LNCaP clone FGC (cell line): ENCODE measurements at regions not wholly inside any gene's neighbourhood (a gene's known extent, or its start where the extent isn't known, plus 50 kb on each side); places are given as distances from the start of the nearest gene placed in this dataset.

Experiments used
- DNase-seq: peaks from one replicate; pipeline ENCODE4 v3.0.0-alpha.2; 2011; ENCODE audit warnings: low read depth
- H3K4me3 ChIP-seq: 2 replicates; pipeline ENCODE4 v1.5.1; 2011; ENCODE audit warnings: mild to moderate bottlenecking, low read depth, low read length, control low read depth
- TF ChIP-seq, protein P1 (sequence below): IDR thresholded peaks from 2 replicates; pipeline ENCODE4 v1.5.1; 2012; ENCODE audit warnings: mild to moderate bottlenecking; ENCODE audit not compliant: control insufficient read depth, insufficient read depth; ENCODE audit errors: extremely low read depth

DNA sequence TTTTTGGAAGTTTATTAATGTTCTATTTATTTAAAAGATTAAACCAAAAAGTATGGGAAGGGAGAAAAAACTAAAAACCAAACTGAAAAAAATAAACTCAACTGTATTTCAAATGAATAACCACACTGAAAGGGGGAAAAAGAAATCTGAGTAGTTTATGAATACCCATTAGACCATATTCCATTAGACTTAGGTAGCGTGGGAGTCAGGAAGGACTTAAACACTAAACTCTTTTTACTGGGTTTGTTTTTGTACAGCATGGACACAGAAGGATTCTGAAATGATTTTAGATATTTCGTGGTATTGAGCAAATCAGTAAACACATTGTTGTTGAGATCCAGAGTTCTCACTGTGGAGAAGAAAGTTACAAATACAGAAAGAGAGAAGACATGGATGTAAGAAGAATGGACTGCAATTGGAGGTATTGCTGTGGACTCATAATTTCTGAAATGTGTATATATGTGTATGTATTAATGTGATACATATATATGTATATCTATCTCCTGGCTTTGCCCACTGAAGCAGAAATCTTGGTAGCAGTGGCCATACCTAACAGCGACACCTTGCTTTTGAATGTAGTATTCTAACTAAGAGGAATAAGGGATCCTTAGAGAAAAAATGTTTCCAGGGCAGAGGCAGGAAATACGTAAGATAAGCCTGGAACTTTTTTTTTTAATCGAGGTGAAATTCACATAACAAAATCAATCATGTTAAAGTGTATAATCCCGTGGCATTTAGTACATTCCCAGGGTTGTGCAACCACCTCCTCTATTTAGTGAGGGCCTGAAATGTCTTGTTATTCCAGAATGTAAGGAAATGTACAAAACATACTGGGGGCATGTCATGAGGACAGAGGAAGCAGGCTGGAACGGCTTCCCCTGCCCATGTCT lies 228.8 kb downstream of the SMARCA2 start:
- DNase-seq, result no peak
- TF ChIP-seq, protein P1, sequence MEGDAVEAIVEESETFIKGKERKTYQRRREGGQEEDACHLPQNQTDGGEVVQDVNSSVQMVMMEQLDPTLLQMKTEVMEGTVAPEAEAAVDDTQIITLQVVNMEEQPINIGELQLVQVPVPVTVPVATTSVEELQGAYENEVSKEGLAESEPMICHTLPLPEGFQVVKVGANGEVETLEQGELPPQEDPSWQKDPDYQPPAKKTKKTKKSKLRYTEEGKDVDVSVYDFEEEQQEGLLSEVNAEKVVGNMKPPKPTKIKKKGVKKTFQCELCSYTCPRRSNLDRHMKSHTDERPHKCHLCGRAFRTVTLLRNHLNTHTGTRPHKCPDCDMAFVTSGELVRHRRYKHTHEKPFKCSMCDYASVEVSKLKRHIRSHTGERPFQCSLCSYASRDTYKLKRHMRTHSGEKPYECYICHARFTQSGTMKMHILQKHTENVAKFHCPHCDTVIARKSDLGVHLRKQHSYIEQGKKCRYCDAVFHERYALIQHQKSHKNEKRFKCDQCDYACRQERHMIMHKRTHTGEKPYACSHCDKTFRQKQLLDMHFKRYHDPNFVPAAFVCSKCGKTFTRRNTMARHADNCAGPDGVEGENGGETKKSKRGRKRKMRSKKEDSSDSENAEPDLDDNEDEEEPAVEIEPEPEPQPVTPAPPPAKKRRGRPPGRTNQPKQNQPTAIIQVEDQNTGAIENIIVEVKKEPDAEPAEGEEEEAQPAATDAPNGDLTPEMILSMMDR, result no peak
- no peak overlapping the region for H3K4me3 ChIP-seq

DNA sequence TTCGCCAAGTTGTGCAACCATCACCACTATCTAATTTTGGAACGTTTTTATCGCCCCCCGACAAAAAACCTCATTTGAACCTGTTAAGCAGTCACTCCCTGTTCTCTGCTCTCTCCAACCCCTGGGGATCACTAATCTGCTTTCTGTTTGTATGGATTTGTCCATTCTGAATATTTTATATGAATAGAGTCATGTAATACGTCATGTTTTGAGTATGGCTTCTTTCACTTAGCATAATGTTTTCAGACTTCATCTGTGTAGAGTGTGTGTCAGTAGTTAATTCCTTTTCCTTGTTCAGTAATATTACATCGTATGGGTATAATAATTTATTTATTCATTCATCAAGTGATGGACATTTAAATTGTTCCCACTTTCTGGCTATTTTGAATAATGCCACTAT lies 232.2 kb downstream of the SMARCA2 start:
- no peak for DNase-seq
- no peak overlapping the region for H3K4me3 ChIP-seq
- TF ChIP-seq, protein P1, result no peak

DNA sequence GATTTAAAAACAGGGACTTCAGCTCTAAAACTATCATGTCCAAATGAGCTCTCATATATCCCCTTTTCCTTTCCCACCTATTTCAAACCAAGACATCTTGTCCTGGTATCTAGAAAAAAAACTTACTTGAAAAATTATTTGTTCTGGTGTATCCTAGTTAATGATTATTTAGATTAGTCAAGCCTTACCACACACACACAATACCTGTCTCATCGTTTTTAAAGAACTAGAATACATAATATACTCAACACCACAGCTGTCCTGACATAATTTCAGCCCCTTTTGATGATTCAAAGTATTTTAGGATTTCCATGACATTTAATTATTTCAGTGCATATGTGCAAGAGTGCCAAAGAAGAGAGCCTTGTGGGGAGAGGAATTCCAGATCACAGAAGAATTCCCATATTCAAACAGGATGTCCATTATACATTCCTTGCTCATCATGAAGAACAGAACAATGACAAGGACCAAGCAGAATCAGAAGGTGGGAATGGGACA lies 233.7 kb downstream of the SMARCA2 start:
- DNase-seq, result no peak
- TF ChIP-seq, protein P1, result no peak

DNA sequence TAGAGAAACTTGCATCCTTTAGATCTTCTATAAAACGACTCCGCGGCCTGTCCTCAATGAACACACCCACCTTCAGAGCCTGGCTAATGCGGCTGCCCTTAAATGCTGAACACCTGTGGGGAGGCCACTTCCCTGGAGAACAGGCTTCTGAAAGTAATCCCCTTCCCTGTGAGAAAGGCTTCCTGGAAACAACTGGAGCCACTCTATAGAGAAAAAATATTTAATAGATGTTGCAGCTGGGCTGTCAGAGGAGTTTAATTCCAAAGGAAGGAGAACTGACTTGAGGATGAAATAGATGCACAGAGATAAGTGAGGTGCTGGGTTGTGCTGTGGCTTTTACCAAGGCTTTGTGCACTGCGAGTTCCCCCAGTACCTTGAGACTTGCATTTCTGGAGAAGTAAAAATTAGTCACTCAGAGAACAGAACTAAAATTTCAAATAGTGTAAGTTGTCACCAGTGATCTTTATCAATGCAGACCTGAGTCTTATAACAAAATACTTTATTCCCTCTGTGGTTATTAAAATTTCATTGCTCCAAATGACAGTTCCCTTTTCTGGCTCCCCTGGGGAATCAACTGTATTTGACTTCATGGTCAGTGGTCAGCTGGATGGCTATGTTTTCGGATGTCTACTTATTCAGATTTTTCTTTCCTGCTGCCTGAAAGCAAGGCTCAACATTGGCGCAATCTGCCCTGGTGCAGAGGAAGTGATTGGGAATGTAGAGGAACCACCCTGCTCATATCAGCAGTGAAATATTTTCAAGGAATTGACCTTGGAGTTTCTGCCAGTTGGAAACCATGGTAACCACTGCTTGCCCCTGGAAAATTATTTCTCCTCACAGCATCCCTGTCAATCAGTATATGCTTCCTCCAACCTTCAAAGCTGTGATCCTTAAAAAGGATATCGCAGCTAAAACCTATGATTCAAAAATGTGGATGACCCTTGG lies 238.8 kb downstream of the SMARCA2 start:
- TF ChIP-seq, protein P1, result no peak
- DNase-seq, result no peak

More for the DNA sequence above, 233.7 kb downstream of the SMARCA2 start:
- H3K4me3 ChIP-seq, result no peak overlapping the region

DNA sequence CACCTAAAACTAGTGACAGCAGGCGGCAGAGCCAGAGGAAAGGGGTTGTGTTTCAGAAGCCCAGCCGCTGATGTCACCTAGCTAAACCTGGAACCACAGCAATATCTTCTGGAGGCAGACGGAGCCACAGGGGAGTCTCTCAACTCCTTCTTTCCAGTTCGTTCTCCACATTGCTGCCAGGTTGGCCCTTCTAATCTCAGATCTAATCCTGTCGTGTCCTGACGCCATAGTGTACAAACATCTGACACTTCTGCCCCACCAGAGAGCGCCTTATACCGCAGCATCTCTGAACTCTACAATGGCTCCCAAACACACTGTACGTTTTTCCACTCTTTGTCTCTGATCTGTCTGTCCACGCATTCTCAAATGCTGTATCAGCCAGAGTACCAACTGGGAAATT lies 240.0 kb downstream of the SMARCA2 start:
- TF ChIP-seq, protein P1, result no peak
- no peak overlapping the region for H3K4me3 ChIP-seq
- DNase-seq, result no peak

More for the DNA sequence above, 238.8 kb downstream of the SMARCA2 start:
- H3K4me3 ChIP-seq, result no peak overlapping the region

DNA sequence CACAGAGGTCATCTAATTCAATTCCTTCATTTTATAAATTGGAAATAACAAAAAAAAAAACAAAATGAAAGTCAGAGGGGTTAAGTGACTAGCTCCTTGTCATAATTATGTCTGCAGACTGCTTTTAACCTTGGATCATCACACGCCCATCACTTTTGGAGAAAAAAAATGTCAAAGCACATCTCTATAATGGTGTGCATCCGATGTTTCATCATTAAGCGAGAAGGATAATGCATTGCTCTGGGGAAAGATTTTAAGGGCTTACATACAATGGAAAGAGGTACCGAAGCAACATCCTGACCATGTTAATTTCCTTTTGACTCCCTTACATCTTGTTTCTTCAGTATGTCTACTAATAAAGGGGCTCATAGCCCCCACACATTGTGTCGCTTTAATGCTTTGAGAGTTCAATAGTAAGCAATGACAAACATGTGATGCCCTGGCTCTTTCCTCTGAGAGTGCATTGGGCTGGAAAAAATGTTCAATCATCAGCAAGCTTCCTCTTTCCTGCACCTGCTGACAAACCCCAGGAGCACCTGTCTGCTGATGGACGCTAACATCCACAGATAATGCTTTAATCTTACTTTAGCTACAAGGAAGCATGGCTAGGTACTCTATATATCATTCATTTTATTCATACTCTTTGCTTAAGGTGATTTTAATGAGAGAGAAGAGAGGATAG lies 242.2 kb downstream of the SMARCA2 start:
- no peak overlapping the region for H3K4me3 ChIP-seq
- TF ChIP-seq, protein P1, result no peak
- DNase-seq, result no peak
